Pancreas (tissue), 10 donors: ENCODE measurements at regions not wholly inside any gene's neighbourhood (a gene's known extent, or its start where the extent isn't known, plus 50 kb on each side); places are given as distances from the start of the nearest gene placed in this dataset.

ENCODE experiments used
- ATAC-seq, 4 donors: fragments of 200-7000 bp; cut with Tn5 transposase; one replicate each; pipeline versions ENCODE4 v1.8.0 to v1.9.1; 2020; ENCODE audit warnings: mild to moderate bottlenecking in 4 of 4, moderate library complexity in 4 of 4
- DNase-seq, 6 donors: peaks; one replicate each; pipeline ENCODE4 v3.0.0-alpha.2; 2020
- FAIRE-seq: peaks from 2 replicates; lab custom pipeline; 2012; peaks lifted over from hg19 to GRCh38; lab: Jason Lieb, UNC
- H3K27ac ChIP-seq, 4 donors: fragments of 200-600 bp; sonication (generic); 1 replicate in 3 of 4; 2 replicates in 1 of 4; pipeline versions ENCODE4 v1.5.0 to v1.8.0; 2020
- H3K27me3 ChIP-seq, 4 donors: fragments of 200-600 bp; one replicate each; pipeline ENCODE4 v1.8.0; 2021
- H3K36me3 ChIP-seq, 3 donors: fragments of 200-600 bp; sonication (generic) in 1 of 3; one replicate each; pipeline versions ENCODE4 v1.5.0 to v1.8.0; 2020 to 2021
- H3K4me1 ChIP-seq, 3 donors: fragments of 200-600 bp; one replicate each; pipeline ENCODE4 v1.8.0; 2021
- H3K4me3 ChIP-seq, 4 donors: fragments of 200-600 bp; sonication (generic) in 2 of 4; one replicate each; pipeline versions ENCODE4 v1.5.0 to v1.8.0; 2020 to 2021
- H3K9me3 ChIP-seq, 4 donors: fragments of 200-600 bp; one replicate each; pipeline ENCODE4 v1.8.0; 2021
- WGBS, 2 donors: extraction: QIAGEN DNeasy Blood & Tissue Kit; methylation state at CpG; one replicate each; pipeline ENCODE4 v1.1.7; 2013; 5-methylcytosine and 5-hydroxymethylcytosine counted together
- intact Hi-C, 3 donors: fragments of 100-400 bp; cut with DNase I; formaldehyde crosslinking; loops; one replicate each; pipeline versions ENCODE4 v1.11.1 to v1.14.2; 2022
- TF ChIP-seq, protein P1 (sequence below), 4 donors: fragments of 200-600 bp; sonication (generic) in 3 of 4; IDR thresholded peaks; one replicate each; pipeline versions ENCODE4 v1.5.0 to v1.8.0; 2021; ENCODE audit warnings: antibody characterized with exemption in 4 of 4
- donor health status: healthy with polysubstance abuse.
- donor health status: DM: no; HTN: no; CAD: no; lungs with moderate emphysema.
- donor health status: DM: no; HTN: no; CAD: no.
- donor health status: control.
- donor health status: control.
- donor health status: Bipolar disorder and iron deficiency.
- donor health status: DM: yes; HTN: yes; CAD: no.
- donor health status: DM: no; HTN: no; CAD: no.
- donor health status: DM: no; HTN: no; CAD: no.
- donor health status: DM: yes; HTN: yes; CAD: no.

DNA sequence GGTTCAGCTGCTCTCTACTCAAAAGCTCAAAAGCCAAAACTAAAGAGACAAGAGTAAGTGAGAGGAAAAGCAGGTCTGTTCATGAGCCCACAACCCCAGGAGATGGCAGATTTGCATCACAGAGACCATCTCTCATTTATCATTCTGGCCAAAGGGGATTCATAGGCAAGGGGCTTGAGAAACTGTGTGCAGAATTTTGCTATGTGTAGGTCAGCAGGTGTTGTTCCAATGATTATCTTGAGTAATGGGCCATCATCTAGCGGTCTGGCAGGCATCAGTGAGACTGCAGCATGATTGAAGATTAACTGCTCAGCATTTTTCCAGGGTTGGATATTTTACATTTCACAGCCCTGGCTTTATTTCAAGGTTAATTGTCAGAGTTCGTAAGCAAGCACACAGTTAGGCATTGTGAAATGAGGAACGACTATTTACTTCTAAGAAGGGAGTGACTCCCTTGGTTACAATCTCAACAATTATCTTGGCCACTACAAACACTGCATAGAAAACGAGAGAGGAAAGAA is 1204.6 kb upstream of the TMPRSS15 start:
- Histone ChIP-seq H3K36me3 (no peaks in the 10 kb centered on the region), H3K4me3 (no peak overlapping the region), H3K9me3 (no peaks in the 10 kb centered on the region), H3K4me1 (peaks cover 0 to 22% (median 20%) of the 10 kb centered on the region in 3 donors), H3K27ac (peak overlapping the region in 1 of 4 donors; percentile 35), H3K27me3 (no peaks in the 10 kb centered on the region)
- TF ChIP-seq, protein P1, sequence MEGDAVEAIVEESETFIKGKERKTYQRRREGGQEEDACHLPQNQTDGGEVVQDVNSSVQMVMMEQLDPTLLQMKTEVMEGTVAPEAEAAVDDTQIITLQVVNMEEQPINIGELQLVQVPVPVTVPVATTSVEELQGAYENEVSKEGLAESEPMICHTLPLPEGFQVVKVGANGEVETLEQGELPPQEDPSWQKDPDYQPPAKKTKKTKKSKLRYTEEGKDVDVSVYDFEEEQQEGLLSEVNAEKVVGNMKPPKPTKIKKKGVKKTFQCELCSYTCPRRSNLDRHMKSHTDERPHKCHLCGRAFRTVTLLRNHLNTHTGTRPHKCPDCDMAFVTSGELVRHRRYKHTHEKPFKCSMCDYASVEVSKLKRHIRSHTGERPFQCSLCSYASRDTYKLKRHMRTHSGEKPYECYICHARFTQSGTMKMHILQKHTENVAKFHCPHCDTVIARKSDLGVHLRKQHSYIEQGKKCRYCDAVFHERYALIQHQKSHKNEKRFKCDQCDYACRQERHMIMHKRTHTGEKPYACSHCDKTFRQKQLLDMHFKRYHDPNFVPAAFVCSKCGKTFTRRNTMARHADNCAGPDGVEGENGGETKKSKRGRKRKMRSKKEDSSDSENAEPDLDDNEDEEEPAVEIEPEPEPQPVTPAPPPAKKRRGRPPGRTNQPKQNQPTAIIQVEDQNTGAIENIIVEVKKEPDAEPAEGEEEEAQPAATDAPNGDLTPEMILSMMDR (IDR thresholded peaks at IDR 0.05) = no peak
- FAIRE-seq (no peak), ATAC-seq (peak; percentile 90 to 95 (median 94)), DNase-seq (peak in 2 of 6 donors; percentile 13 to 21)
- intact Hi-C loops = no loop called here
- 4 to 5% methylated on average over 4 of the region's 4 CpGs for WGBS, 2 donors

GRCh38 chr21:19609611-19610010 is 1206.0 kb upstream of the TMPRSS15 start:
- Histone ChIP-seq H3K27me3 (no peaks in the 10 kb centered on the region), H3K27ac (no peak overlapping the region), H3K9me3 (no peaks in the 10 kb centered on the region), H3K4me1 (peaks cover 0 to 22% (median 20%) of the 10 kb centered on the region in 3 donors), H3K36me3 (no peaks in the 10 kb centered on the region), H3K4me3 (no peak overlapping the region)
- DNase-seq = no peak
- FAIRE-seq = no peak
- intact Hi-C loops = no loop called here
- WGBS, 2 donors = 70 to 78% methylated on average over 3 of the region's 3 CpGs
- TF ChIP-seq, protein P1 (IDR thresholded peaks at IDR 0.05) = no peak
- no peak for ATAC-seq

- intact Hi-C loops = no loop called here
- H3K27ac ChIP-seq = peak overlapping the region in 2 of 4 donors; percentile 41 to 69
- no peak overlapping the region for H3K4me3 ChIP-seq
- peak; percentile 80 to 95 (median 93) for ATAC-seq
- TF ChIP-seq, protein P1 (IDR thresholded peaks at IDR 0.05) = no peak
- H3K4me1 ChIP-seq = peaks cover 7 to 17% (median 13%) of the 10 kb centered on the region in 3 donors
- H3K36me3 ChIP-seq = no peaks in the 10 kb centered on the region
- no peaks in the 10 kb centered on the region for H3K9me3 ChIP-seq
- H3K27me3 ChIP-seq = no peaks in the 10 kb centered on the region
- peak in 2 of 6 donors; percentile 26 to 41 for DNase-seq
- WGBS, 2 donors = 25 to 27% methylated on average over 2 of the region's 2 CpGs
- no peak for FAIRE-seq
These were observed 1218.4 kb upstream of the TMPRSS15 start for GRCh38 chr21:19621837-19622496.

- DNase-seq (peak in 4 of 6 donors; percentile 10 to 32 (median 16)), ATAC-seq (peak; percentile 43 to 91 (median 65)), FAIRE-seq (no peak)
- intact Hi-C loops = no loop called here
- Histone ChIP-seq H3K36me3 (no peaks in the 10 kb centered on the region), H3K4me3 (no peak overlapping the region), H3K4me1 (no peaks in the 10 kb centered on the region), H3K9me3 (no peaks in the 10 kb centered on the region), H3K27me3 (no peaks in the 10 kb centered on the region), H3K27ac (no peak overlapping the region)
- TF ChIP-seq, protein P1 (IDR thresholded peaks at IDR 0.05) = no peak
- 24 to 44% methylated on average over 7 of the region's 7 CpGs for WGBS, 2 donors
These were observed 1237.4 kb upstream of the TMPRSS15 start for GRCh38 chr21:19640964-19641363.

DNA sequence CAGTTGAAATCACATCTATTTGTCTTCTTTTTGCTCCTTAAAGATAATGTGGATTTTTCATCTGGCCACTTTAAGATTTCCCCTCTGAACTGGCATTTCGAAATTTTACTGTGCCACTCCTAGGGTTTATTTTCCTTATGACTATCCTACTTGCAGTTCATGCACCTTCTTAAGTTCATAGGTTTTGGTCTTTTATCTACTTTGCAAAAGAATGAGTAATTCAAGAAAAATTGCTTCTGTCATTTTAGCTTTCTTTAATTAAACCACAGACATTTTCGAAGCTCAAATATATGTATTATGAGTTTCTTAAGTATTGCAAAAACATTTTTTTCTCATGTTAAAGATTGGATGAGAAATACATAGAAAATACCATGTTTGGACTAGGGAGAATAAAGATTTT is 1244.8 kb upstream of the TMPRSS15 start:
- TF ChIP-seq, protein P1 (IDR thresholded peaks at IDR 0.05) = no peak
- Histone ChIP-seq H3K9me3 (no peaks in the 10 kb centered on the region), H3K4me3 (no peak overlapping the region), H3K4me1 (no peaks in the 10 kb centered on the region), H3K36me3 (no peaks in the 10 kb centered on the region), H3K27me3 (no peaks in the 10 kb centered on the region), H3K27ac (no peak overlapping the region)
- no peak for DNase-seq
- FAIRE-seq = no peak
- ATAC-seq = no peak
- intact Hi-C loops = no loop called here
- 70 to 81% methylated on average over 2 of the region's 2 CpGs for WGBS, 2 donors
